Stimulated activated naive B cell treated with anti-CD40 and anti-IgM and Interleukin-4, amounts not matched to agents 10 μg/mL and 1 μg/mL and 100 μg/mL, for 72 hours (primary cell): ENCODE measurements at regions not wholly inside any gene's neighbourhood (a gene's known extent, or its start where the extent isn't known, plus 50 kb on each side); places are given as distances from the start of the nearest gene placed in this dataset.
"Not testable (repeated sequence)": the region's sequence is repeated elsewhere in the genome, so short reads cannot be mapped to it uniquely, and the experiment has no call there.

Experiments used
- ATAC-seq, 2 donors: fragments of 150-1000 bp; cut with Tn5 transposase; replicated peaks; 2 replicates each; pipeline ENCODE4 v1.10.0; 2021; ENCODE audit warnings: moderate library complexity in 1 of 2
- DNase-seq: peaks from one replicate; pipeline ENCODE4 v3.0.0; 2021
- H3K27ac Mint-ChIP-seq: one replicate; pipeline ENCODE4 v1.8.0; 2022; ENCODE audit warnings: mild to moderate bottlenecking, mixed read lengths
- H3K27me3 Mint-ChIP-seq, 2 donors: one replicate each; pipeline ENCODE4 v1.8.0; 2022; ENCODE audit warnings: mixed read lengths in 2 of 2
- H3K36me3 Mint-ChIP-seq, 2 donors: one replicate each; pipeline ENCODE4 v1.8.0; 2022; ENCODE audit warnings: mixed read lengths in 2 of 2, mild to moderate bottlenecking in 1 of 2
- H3K4me1 Mint-ChIP-seq, 2 donors: one replicate each; pipeline ENCODE4 v1.8.0; 2022; ENCODE audit warnings: mixed read lengths in 2 of 2, mild to moderate bottlenecking in 1 of 2
- H3K4me3 Mint-ChIP-seq, 2 donors: one replicate each; pipeline ENCODE4 v1.8.0; 2022; ENCODE audit warnings: mild to moderate bottlenecking in 2 of 2, mixed read lengths in 2 of 2, moderate library complexity in 1 of 2
- H3K9me3 Mint-ChIP-seq, 2 donors: one replicate each; pipeline ENCODE4 v1.8.0; 2022; ENCODE audit warnings: mixed read lengths in 2 of 2, mild to moderate bottlenecking in 1 of 2

GRCh38 chr4:31735004-31735403 is 1014.8 kb downstream of the PCDH7 start:
- H3K27me3 Mint-ChIP-seq: no peaks in the 10 kb centered on the region
- H3K4me1 Mint-ChIP-seq: peaks cover 2 to 6% of the 10 kb centered on the region in 2 donors
- H3K27ac Mint-ChIP-seq: no peak overlapping the region
- H3K36me3 Mint-ChIP-seq: no peaks in the 10 kb centered on the region
- peaks cover 0 to 6% of the 10 kb centered on the region in 2 donors for H3K9me3 Mint-ChIP-seq
- ATAC-seq (no peak), DNase-seq (no peak)
- no peak overlapping the region for H3K4me3 Mint-ChIP-seq

- DNase-seq (peak; percentile 6), ATAC-seq (peak; percentile 95 to 99)
- Mint-ChIP-seq H3K27me3 (no peaks in the 10 kb centered on the region), H3K4me3 (no peak overlapping the region), H3K36me3 (no peaks in the 10 kb centered on the region), H3K4me1 (peaks cover 2 to 6% of the 10 kb centered on the region in 2 donors), H3K27ac (no peak overlapping the region), H3K9me3 (peaks cover 0 to 6% of the 10 kb centered on the region in 2 donors)
Observed at GRCh38 chr4:31737419-31737818, 1017.2 kb downstream of the PCDH7 start.

DNA sequence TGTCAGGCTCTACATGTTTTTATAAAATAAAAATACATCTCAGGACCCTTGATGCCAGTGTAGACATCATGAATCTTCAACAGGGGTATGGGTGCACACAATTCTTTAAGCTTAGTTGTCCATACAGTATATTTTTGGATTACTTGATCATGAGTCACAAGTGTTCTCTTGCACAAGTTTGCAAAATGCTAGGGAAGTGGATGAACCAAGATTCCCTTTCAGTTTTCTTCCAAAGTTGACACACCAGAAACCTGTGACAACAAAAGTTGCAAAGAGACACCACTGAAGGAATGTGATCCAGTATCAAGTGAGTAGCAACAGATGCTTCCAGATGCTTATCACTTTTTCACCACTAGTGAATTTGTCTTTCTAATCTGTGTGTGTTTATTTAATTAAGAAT is 1021.2 kb downstream of the PCDH7 start:
- Mint-ChIP-seq H3K9me3 (peaks cover 0 to 3% of the 10 kb centered on the region in 2 donors), H3K36me3 (no peaks in the 10 kb centered on the region), H3K4me3 (no peak overlapping the region), H3K4me1 (peaks cover 2 to 6% of the 10 kb centered on the region in 2 donors), H3K27ac (no peak overlapping the region), H3K27me3 (no peaks in the 10 kb centered on the region)
- no peak for ATAC-seq
- no peak for DNase-seq

GRCh38 chr4:31748382-31748781 is 1028.2 kb downstream of the PCDH7 start:
- Mint-ChIP-seq H3K4me3 (no peak overlapping the region), H3K9me3 (peaks cover 0 to 6% of the 10 kb centered on the region in 2 donors), H3K4me1 (no peaks in the 10 kb centered on the region), H3K27ac (no peak overlapping the region), H3K36me3 (no peaks in the 10 kb centered on the region), H3K27me3 (no peaks in the 10 kb centered on the region)
- DNase-seq: no peak
- no peak for ATAC-seq

GRCh38 chr4:31750581-31750980 is 1030.4 kb downstream of the PCDH7 start:
- H3K27ac Mint-ChIP-seq, H3K27me3 Mint-ChIP-seq, H3K9me3 Mint-ChIP-seq, ATAC-seq, H3K4me1 Mint-ChIP-seq, H3K4me3 Mint-ChIP-seq, DNase-seq, H3K36me3 Mint-ChIP-seq: not testable (repeated sequence)

- ATAC-seq: no peak
Observed at GRCh38 chr4:31755751-31756150, 1035.6 kb downstream of the PCDH7 start.

DNA sequence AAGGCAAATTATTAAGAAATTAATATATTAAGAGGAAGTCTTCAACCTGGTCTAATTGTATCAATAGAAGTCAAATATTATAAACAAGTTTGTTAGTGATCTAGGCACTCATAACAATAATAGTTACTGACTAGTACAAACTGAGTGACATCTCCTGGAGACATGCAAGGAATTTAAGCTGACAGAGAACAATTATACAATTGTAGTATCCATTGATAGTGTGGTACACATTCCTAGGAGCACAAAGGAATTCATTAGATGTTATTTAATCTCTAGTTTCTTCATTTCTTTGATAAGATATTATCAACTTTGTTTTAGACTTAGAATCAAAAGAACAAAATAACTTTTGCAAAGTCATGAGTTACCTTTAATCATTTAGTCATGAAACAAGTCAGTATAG is 1048.6 kb downstream of the PCDH7 start:
- H3K36me3 Mint-ChIP-seq: no peaks in the 10 kb centered on the region
- H3K27me3 Mint-ChIP-seq: no peaks in the 10 kb centered on the region
- no peak overlapping the region for H3K27ac Mint-ChIP-seq
- no peak for ATAC-seq
- no peak for DNase-seq
- H3K4me1 Mint-ChIP-seq: no peaks in the 10 kb centered on the region
- H3K4me3 Mint-ChIP-seq: no peak overlapping the region
- H3K9me3 Mint-ChIP-seq: peaks cover 2 to 4% of the 10 kb centered on the region in 2 donors

More at GRCh38 chr4:31755751-31756150, 1035.6 kb downstream of the PCDH7 start:
- H3K9me3 Mint-ChIP-seq: peaks cover 0 to 4% of the 10 kb centered on the region in 2 donors
- H3K36me3 Mint-ChIP-seq: no peaks in the 10 kb centered on the region
- DNase-seq: no peak
- H3K27ac Mint-ChIP-seq: no peak overlapping the region
- no peak overlapping the region for H3K4me3 Mint-ChIP-seq
- H3K27me3 Mint-ChIP-seq: no peaks in the 10 kb centered on the region
- no peaks in the 10 kb centered on the region for H3K4me1 Mint-ChIP-seq

GRCh38 chr4:31783311-31783710 is 1063.1 kb downstream of the PCDH7 start:
- ATAC-seq: no peak

GRCh38 chr4:31784558-31784957 is 1064.4 kb downstream of the PCDH7 start:
- no peak for ATAC-seq
- H3K36me3 Mint-ChIP-seq: no peaks in the 10 kb centered on the region
- H3K9me3 Mint-ChIP-seq: peaks cover 2 to 3% of the 10 kb centered on the region in 2 donors
- H3K4me1 Mint-ChIP-seq: no peaks in the 10 kb centered on the region
- no peaks in the 10 kb centered on the region for H3K27me3 Mint-ChIP-seq
- H3K4me3 Mint-ChIP-seq: no peak overlapping the region
- no peak for DNase-seq
- no peak overlapping the region for H3K27ac Mint-ChIP-seq

More at GRCh38 chr4:31783311-31783710, 1063.1 kb downstream of the PCDH7 start:
- Mint-ChIP-seq H3K4me3 (no peak overlapping the region), H3K27ac (no peak overlapping the region), H3K27me3 (no peaks in the 10 kb centered on the region), H3K9me3 (peaks cover 0 to 3% of the 10 kb centered on the region in 2 donors), H3K4me1 (no peaks in the 10 kb centered on the region), H3K36me3 (no peaks in the 10 kb centered on the region)
- DNase-seq: no peak

GRCh38 chr4:31787701-31788100 is 1067.5 kb downstream of the PCDH7 start:
- Mint-ChIP-seq H3K4me3 (no peak overlapping the region), H3K27me3 (no peaks in the 10 kb centered on the region)

GRCh38 chr4:31788676-31789075 is 1068.5 kb downstream of the PCDH7 start:
- no peak overlapping the region for H3K4me3 Mint-ChIP-seq
- H3K4me1 Mint-ChIP-seq: no peaks in the 10 kb centered on the region
- ATAC-seq (no peak), DNase-seq (no peak)
- H3K27me3 Mint-ChIP-seq: no peaks in the 10 kb centered on the region
- H3K36me3 Mint-ChIP-seq: no peaks in the 10 kb centered on the region
- H3K27ac Mint-ChIP-seq: no peak overlapping the region
- peaks cover 0 to 2% of the 10 kb centered on the region in 2 donors for H3K9me3 Mint-ChIP-seq

More at GRCh38 chr4:31787701-31788100, 1067.5 kb downstream of the PCDH7 start:
- Mint-ChIP-seq H3K4me1 (no peaks in the 10 kb centered on the region), H3K9me3 (peaks cover 1 to 2% of the 10 kb centered on the region in 2 donors), H3K27ac (no peak overlapping the region), H3K36me3 (no peaks in the 10 kb centered on the region)
- no peak for ATAC-seq
- DNase-seq: no peak

DNA sequence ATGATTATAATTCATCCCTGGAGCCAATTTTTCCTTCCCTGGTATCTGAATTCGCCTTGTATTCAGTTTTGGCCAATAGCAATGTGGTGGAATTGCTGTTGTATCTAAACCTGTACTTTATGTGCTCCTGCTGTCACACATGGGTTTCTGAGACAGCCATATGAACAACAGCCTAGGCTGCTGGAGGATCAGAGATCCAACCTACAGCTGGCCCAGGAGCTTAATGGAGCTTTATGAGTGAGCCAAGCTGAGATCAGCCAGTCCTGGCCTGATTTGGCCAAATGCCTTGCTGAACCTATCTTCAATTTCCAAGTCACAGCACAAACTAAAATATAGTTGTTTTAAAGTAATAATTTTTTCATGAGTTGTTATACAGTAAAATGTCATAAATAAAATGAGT is 1071.5 kb downstream of the PCDH7 start:
- Mint-ChIP-seq H3K27me3 (no peaks in the 10 kb centered on the region), H3K36me3 (no peaks in the 10 kb centered on the region), H3K9me3 (peaks cover 2 to 3% of the 10 kb centered on the region in 2 donors), H3K27ac (no peak overlapping the region), H3K4me1 (no peaks in the 10 kb centered on the region), H3K4me3 (no peak overlapping the region)
- DNase-seq: no peak
- ATAC-seq: no peak

GRCh38 chr4:31793907-31794306 is 1073.7 kb downstream of the PCDH7 start:
- no peak for DNase-seq
- no peak for ATAC-seq
- Mint-ChIP-seq H3K27me3 (no peaks in the 10 kb centered on the region), H3K27ac (no peak overlapping the region), H3K36me3 (no peaks in the 10 kb centered on the region), H3K4me3 (no peak overlapping the region), H3K4me1 (no peaks in the 10 kb centered on the region), H3K9me3 (peaks cover 2 to 3% of the 10 kb centered on the region in 2 donors)

- not testable (repeated sequence) for ATAC-seq, H3K27me3 Mint-ChIP-seq, H3K4me3 Mint-ChIP-seq
Observed at GRCh38 chr4:31797052-31797451, 1076.9 kb downstream of the PCDH7 start.

GRCh38 chr4:31803526-31804195 is 1083.5 kb downstream of the PCDH7 start:
- no peaks in the 10 kb centered on the region for H3K9me3 Mint-ChIP-seq
- no peak overlapping the region for H3K27ac Mint-ChIP-seq
- H3K27me3 Mint-ChIP-seq: no peaks in the 10 kb centered on the region
- DNase-seq (no peak), ATAC-seq (no peak)
- no peak overlapping the region for H3K4me3 Mint-ChIP-seq
- H3K36me3 Mint-ChIP-seq: no peaks in the 10 kb centered on the region
- no peaks in the 10 kb centered on the region for H3K4me1 Mint-ChIP-seq

More at GRCh38 chr4:31797052-31797451, 1076.9 kb downstream of the PCDH7 start:
- not testable (repeated sequence) for DNase-seq, H3K4me1 Mint-ChIP-seq, H3K36me3 Mint-ChIP-seq, H3K27ac Mint-ChIP-seq, H3K9me3 Mint-ChIP-seq
